ENCODE measurements at regions not wholly inside any gene's neighbourhood (a gene's known extent, or its start where the extent isn't known, plus 50 kb on each side); places are given as distances from the start of the nearest gene placed in this dataset.

DNA sequence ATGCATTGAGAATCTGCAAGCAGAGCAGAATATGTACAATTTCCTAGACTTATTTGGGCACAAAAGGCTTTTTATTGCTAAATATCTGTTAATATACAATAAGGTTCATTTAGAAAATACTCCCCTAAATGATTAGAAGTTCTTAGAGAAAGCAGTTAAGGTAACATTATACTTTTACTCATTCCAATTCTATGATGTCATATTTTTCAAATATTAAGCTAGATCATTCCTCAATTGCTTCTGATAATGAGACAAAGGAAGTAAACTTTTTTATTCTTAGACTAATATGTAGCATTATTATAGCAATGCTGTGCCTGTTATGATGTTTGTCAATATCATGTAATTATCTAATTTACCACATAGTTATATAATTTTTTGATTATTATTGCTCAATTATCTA, 447.0 kb downstream of the SLC16A7 start:
- DNase-seq (ENCODE audit: low read depth): no peak

DNA sequence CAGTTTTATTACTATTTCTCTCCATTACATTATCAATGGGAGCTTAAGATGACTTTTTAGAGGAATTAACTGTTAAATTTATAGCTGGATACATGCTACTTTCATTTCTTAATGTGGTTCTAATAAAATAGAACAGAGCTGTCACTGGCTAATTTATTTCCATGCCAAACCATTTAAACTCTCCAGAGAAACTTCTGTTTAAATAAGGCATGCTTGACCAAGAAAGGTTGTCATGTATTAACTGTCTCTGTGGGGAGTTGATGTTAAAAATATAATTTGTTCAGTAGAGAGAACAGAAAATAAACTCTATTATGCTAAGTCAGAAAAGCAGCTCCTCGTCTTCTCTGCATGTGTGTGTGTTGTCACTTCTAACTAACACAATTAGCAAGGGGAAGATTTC, 447.4 kb downstream of the SLC16A7 start:
- DNase-seq (ENCODE audit: low read depth): no peak

DNA sequence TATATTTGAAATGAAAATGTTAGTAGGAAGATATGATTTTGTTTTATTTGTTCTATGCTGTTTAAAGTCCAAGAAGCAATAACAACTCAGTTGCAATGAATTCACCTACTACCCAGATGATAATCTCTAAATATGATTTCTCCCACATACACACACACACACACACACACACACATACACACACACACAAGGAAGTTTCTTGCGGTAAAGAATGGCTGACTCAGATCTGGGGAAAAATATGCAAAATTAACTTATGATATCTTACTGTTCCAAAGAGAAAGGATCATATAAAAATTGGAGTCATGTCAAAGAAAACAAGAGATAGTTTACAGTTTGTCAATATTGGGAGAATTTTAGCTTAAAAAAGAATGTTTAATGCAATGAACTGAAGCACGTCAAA, 456.7 kb downstream of the SLC16A7 start:
- DNase-seq (ENCODE audit: low read depth): no peak

DNA sequence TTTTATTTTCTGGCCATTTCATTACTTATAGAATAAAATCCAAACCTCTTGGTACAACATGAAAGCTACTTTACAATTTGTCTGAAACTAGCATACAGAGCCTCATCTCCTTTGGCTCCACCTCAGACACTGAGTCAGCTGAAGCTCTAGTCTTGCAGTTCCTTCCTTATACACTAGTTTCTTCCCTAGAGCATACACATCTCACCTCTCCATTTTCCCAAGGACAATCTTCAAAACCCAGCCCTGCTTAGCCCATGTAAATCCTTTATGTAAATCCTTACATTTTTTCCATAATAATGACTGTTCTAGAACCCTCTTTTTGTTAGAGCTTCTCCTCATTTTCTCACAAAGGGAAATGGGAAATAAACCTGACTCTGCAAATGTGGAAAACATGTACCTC, 463.4 kb downstream of the SLC16A7 start:
- DNase-seq (ENCODE audit: low read depth): no peak

DNA sequence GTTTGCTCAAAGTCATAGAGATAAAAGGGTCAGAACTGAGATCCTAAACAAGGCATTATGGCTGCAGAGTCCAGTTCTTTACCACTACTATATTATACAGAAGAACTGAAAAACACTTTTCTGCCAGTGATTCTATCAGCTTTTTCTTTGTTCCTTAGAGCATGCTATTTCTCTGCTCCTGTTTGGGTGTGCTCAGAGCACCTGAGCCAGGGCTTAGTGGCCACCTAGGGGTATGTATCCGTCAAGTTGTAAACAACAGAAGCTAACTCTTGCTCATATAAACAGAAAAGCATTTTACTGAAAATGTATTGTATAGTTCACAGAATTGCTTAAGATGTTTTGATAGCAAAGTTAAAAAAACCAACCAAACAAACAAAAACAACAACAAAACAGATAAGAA, 470.8 kb downstream of the SLC16A7 start:
- DNase-seq (ENCODE audit: low read depth): no peak

DNA sequence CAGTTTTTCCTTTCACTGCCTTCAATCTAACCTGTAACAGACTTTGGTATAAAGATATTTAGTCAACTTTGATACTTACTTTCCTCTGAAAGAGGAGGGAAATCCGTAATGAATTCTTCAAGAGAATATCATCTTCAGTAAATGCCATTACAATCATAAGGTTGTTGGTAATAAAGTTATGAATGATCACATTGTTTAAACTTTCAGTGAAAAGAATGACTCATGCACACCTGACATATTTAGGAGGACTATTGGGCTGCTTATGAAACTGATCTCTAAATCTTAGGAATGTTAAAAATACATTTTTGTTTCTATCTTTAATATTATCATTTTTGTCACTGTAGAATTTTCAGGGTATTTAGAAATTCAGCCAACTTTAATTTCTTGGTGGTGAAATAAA, 474.7 kb downstream of the SLC16A7 start:
- no peak for DNase-seq (ENCODE audit: low read depth)

DNA sequence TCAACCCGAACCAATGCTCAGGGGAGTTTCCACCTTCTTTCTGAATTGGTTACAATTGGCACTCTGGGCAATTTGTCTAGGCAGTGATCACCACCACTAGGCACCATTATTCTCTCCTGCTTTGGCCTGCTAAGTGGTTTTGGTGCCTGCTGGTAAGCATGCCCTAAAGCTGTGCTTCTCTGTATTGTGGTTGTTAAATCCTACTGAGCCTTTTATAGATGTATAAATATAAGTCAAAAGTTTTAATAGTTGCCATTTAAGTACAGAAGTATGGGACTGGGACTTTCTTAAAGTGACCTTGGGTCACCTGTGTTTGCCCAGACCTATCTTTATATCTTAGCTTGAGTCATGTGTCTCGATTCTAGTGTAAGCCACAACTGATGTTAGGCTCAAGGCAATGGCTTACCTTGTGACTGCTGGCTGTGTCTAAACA, 475.9 kb downstream of the SLC16A7 start:
- DNase-seq (ENCODE audit: low read depth): no peak

DNA sequence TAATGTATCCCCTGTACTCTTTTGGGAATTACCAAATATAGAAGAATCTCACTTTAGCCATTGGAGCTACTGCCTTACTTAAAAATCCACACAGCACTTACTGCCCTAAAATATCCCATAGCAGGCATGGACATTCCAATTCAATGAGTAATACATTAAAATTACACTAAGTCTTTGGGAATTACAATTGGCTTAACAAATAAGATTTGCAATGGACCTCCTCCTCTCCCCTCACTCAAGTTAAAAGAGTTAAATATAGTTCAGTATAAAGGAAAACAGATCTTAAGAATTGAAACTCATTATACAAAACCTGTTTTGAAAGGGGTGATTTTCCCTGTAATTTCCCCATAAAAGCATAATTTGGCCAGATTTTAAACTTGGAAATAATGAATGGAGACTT, 477.1 kb downstream of the SLC16A7 start:
- DNase-seq (ENCODE audit: low read depth): no peak

DNA sequence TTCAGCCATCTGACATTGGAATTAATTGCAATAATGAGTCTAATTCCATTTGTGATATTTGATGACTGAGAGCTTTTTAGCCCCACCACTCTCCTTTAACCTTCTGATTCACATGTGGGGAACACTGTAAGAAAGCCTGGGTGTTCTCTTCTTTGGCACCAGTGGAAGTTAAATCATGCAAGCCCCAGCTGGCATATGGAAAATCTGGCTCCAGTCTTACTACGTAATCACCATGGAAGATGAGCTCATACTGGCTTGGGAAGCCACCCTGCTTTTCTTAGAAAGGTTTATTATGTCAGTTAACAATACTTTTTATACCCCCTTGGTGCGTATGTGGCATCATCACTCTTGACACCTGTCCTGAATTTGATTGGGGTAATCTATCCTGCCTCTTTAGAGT, 479.3 kb downstream of the SLC16A7 start:
- no peak for DNase-seq (ENCODE audit: low read depth)

DNA sequence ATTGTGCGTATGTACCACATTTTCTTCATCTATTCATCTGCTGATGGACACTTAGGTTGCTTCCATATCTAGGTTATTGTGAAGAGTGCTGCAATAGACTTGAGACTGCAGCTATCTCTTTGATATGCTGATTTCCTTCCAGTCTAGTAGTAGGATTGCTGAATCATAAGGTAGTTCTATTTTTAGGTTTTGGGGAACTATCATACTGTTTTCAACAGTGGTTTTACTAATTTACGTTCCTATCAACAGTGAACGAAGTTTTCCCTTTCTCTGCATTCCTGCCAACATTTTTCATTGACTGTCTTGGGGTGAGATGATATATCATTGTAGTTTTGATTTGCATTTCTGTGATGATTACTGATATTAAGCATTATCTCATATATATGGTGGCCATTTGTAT, 482.2 kb downstream of the SLC16A7 start:
- DNase-seq (ENCODE audit: low read depth): no peak

DNA sequence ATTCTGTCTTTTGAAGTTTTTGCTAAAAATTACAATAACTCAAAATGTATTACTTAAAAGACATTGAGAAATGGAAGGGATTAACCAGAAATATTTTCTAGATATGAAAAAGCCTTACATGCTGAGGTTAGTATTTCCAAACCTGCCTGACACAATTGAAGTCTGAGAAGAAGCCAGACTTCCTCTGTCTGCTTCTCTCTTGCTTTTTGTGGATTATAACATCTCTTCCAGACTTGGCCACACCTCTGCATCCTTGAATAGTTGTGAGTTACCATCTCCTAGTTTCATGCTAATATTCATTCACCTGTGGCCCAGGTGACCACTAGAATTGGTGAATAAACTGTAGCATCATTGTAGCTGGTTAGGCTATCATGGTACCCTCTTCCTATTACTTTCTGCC, 497.6 kb downstream of the SLC16A7 start:
- DNase-seq (ENCODE audit: low read depth): no peak

DNA sequence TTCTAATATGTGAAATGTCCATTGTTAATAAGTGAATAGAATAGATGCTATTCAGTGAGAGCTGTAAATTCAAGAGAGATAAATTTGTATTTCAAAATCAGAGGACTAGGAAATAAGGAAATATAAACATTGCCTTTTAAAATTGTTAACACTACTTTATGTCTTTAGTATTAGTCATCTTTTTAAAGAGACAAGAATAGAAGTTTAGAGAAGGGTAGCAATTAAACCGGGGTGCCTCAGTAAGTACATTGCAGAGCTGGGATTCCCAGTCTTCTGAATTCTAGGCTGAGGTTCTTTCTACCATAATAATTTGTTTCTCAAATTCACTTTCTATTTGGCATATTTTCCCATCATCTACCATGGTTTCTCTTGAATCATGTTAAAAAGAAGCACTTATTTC, 498.6 kb downstream of the SLC16A7 start:
- no peak for DNase-seq (ENCODE audit: low read depth)

DNA sequence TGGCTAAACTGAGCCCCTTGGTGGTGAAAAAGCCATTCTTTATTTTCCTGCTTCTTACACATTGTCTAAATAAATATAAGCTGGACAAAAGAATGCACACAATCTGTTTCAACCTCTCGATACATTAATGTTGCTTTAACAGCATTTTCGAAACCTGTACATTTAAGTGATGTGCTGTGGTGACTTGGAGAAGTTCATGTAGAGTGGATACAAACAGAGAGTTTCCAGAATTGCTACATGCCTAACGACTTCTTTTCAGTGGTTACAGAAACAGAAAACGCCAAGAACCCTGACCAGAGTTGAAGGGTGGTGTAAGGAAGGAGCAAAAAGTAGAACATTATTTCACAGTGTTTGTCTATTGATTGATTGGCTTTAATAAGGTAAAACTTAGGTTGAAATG, 500.9 kb downstream of the SLC16A7 start:
- DNase-seq (ENCODE audit: low read depth): no peak

DNA sequence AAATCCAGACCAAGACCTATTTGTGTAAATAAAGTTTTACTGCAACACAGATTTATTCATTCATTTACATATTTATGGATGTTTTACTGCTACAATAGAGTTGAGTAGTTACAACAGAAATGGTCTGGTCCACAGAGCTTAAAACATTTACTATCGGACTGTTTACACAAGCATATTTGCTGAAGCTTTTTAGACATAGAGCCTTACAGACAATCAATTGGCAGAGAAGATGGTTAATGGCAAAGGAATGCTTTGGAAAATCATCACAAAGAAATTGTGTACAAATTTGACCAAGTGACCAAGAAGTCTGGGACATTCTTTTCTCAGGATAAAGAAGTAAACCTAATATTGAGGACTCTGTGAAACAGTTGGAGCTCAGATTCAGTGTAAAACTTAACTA, 504.3 kb downstream of the SLC16A7 start:
- DNase-seq (ENCODE audit: low read depth): no peak

DNA sequence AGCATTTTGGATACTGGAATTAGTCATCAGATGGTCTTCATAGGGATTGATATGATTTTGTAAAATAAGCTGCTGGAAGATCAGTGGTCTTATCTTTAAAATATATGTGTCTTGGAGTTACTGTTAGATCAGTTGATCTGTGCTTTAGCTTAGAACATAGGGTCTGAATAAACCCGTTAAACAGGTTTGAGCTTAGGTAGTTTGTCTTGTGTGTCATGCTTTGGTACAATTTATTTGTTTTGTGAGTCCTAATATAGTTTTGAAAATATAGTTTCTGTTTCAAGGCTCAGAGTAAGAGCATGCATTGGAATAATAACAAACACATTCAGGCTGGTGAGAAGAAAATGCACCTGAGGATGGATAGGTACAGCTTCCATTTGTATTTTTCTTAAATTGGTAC, 505.0 kb downstream of the SLC16A7 start:
- no peak for DNase-seq (ENCODE audit: low read depth)

DNA sequence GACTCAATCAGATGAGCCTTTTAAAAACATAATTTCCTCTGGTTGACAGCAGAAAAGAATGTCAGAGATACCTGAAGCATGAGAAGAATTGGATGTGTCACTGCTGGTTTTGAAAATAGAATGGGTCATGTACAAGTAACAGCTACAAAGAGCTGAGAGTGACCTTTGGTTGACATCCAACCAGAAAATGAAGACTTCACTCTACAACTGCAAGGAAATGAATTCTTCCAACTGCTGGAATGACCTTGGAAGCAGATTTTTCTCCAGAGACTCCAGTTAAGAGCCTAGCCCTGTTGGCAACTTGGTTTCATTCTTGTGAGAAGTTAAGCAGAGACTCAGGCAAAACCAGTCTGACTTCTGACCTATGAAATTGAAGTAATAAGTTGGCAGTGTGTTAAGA, 505.9 kb downstream of the SLC16A7 start:
- no peak for DNase-seq (ENCODE audit: low read depth)

DNA sequence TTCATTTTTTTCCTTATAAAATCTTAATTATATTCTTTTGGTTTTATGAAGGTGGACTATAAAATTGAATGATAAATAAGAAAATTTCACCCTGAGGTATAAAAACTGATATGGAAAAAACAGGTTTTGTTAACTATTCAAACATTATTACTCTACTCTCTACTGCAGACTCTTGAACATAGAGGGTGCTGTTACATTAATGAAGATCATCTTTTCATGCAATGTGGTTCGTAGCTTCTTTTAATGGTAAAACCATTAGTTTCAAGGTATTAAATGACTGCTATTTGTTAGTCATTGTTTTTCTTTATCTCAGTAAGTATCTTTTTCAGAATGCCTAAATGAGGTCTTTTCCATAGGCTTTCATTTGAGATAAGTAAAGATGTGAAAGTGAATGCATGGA, 510.4 kb downstream of the SLC16A7 start:
- no peak for DNase-seq (ENCODE audit: low read depth)

DNA sequence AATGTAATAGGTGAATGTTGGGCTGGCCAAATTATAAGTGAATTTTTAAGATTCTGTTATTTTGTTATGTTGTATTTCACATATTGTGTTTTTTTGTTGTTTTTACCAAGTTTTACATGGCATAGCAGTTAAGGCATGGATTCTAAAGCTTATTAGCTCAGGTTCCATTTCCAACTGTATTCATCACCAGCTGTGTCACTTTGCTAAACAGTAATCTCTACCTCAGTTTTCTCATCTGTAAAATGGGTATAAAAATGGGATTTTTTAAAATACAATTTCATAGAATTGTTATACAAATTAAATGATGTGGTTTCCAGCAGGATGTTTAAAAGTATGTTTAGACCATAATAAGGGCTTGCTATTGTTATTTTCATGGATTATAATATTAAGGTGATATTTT, 512.2 kb downstream of the SLC16A7 start:
- DNase-seq (ENCODE audit: low read depth): no peak

DNA sequence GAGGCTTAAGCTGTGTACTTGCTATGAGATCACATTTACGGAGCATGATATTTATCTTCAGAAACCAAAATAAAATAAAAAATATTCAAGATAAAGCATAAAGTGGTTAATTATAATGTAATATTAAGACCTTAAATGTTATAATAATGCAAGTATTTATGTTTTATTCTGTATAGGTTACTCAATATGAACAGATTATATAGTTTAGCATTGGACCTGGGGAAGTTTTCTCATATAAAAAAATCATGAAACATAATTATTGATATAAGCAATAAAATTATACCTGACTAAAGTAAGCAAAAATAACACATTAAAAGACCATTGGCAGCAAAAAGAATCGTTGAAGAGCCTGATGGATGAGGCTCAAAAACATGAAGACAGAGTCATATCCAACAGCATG, 516.2 kb downstream of the SLC16A7 start:
- no peak for DNase-seq (ENCODE audit: low read depth)

DNA sequence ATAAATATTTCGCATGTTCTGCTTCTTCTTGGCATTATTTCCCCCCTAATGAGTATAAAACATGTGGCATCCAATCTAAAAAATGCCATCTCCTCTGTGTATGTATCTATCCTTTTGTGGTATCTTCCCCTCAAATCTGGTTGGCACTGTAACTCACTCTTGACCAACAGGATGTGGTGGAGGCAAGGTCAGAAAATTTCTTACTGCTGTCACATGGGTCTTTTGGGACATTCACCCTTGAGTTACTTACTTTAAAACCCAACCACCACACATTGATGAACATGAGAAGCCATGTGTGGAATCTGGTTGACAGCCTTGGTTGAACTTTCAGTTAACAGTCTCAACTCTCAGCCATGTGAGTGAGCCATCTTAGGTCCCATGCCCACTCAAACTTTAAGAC, 516.9 kb downstream of the SLC16A7 start:
- no peak for DNase-seq (ENCODE audit: low read depth)

DNA sequence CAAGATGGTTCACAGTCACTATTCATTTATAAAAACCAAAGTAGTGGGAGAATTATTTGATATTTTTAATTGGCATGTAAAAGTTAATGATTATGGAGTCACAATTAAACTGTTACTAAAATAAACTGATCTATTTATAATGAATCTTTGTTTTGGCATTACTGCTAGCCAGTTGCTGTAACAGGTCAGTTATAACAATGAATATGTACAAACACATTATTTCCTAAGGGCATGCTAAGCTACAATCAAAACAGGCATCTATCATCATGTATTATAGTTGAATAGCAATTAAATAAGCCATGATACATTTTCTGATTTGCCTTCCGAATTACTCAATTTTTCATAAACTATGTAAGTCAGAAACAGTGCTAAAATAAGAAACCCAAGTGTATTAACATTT, 518.3 kb downstream of the SLC16A7 start:
- DNase-seq (ENCODE audit: low read depth): no peak

DNA sequence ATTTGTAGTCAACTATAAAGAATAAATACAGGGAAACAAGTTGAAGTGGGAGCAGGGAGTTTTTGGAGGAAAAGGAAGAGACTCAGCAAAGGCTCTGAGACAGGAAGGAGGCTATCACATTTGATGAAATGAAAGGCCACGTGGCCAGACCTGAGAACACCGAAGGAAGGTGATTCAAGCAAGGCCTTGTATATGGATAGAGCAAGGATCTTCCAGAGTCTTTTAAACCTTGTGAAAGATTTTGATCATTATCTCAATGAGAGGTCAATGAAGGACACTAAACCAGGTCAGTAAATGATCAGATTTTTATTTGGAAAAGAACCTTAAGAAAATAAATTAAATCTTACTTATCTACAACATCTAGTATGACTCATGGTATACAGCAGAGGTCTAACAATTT, 523.5 kb downstream of the SLC16A7 start:
- no peak for DNase-seq (ENCODE audit: low read depth)

DNA sequence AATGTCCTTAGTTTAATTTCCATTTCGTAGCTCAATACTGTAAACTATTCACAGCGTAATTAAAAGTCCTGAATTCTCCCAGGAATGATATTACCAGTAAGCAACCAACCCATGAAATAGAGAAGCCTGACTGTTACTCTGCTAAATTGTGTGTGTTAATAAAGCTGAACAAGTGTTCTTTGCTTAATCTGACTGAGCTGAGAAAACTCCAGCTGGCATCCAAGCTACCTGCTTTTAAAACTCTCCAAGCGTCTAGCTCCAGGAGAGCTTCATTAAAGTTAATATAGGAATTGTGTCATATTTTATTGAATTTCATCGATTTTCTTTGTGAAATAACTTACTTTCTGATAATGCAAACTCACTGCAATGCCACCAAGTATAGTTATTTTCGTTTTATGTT, 524.4 kb downstream of the SLC16A7 start:
- no peak for DNase-seq (ENCODE audit: low read depth)

DNA sequence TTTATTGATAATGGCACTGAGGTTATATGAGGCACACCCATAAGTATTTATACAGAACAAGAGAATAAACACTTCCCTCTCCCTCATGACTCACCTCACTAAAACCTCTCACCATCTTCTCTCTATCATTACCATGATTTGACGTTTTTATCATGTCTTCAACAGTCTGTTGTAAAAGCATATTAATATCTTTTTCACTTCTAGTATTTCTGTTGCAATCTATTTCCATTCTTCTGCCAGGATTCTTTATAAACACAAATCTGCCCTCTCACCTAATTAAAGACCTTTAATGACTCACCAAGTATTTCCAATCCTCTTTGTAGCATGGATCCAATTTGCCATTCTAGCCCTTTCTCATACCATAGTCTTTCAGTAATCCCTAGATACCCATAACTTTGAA, 527.7 kb downstream of the SLC16A7 start:
- DNase-seq (ENCODE audit: low read depth): no peak

DNA sequence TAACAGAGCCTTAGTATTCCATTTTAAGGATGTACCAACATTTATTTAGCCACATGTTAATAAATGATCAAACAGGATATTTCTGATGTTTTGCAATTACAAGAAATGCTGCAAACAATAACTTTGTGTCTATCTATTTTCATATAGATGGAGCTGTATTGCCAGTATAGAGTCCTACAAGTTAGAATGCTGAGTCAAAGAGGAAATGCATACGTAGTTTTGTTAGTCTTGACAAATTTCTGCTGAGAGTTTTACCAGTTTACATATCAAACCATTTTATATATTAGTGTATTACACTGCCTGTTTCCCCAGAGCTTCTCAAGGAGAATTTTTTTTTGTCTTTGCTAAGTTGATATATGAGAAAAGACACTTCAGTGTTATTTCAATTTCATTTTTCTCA, 541.7 kb downstream of the SLC16A7 start:
- no peak for DNase-seq (ENCODE audit: low read depth)
